H1 (cell line): ENCODE measurements at regions not wholly inside any gene's neighbourhood (a gene's known extent, or its start where the extent isn't known, plus 50 kb on each side); places are given as distances from the start of the nearest gene placed in this dataset.

Experiments used
- GABPA ChIP-seq: IDR thresholded peaks from 2 replicates; pipeline ENCODE4 v1.6.1; 2011; ENCODE audit warnings: mild to moderate bottlenecking, low read length, moderate library complexity, borderline replicate concordance; ENCODE audit not compliant: insufficient read depth
- RFX5 ChIP-seq: IDR thresholded peaks from 2 replicates; pipeline ENCODE4 v1.6.1; 2011; ENCODE audit warnings: low read depth, low read length, improper control_type of control experiment, borderline replicate concordance
- SIX5 ChIP-seq: IDR thresholded peaks from 2 replicates; pipeline ENCODE4 v1.6.1; 2011; ENCODE audit warnings: mild to moderate bottlenecking, low read depth, low read length
- TCF12 ChIP-seq: IDR thresholded peaks from 2 replicates; pipeline ENCODE4 v1.6.1; 2011; ENCODE audit warnings: low read depth, mild to moderate bottlenecking, low read length
- TF ChIP-seq, protein P1 (sequence below): fragments of 300-600 bp; sonication (generic); IDR thresholded peaks from 2 replicates; pipeline ENCODE4 v1.7.1; 2012; ENCODE audit warnings: low read length, moderate library complexity, mild to moderate bottlenecking, inconsistent platforms; ENCODE audit not compliant: insufficient replicate concordance

GRCh38 chr1:199176713-199177112, 537.9 kb downstream of the PTPRC start (continued):
- TF ChIP-seq GABPA (no peak), TCF12 (no peak), RFX5 (no peak), SIX5 (no peak)
- TF ChIP-seq, protein P1, sequence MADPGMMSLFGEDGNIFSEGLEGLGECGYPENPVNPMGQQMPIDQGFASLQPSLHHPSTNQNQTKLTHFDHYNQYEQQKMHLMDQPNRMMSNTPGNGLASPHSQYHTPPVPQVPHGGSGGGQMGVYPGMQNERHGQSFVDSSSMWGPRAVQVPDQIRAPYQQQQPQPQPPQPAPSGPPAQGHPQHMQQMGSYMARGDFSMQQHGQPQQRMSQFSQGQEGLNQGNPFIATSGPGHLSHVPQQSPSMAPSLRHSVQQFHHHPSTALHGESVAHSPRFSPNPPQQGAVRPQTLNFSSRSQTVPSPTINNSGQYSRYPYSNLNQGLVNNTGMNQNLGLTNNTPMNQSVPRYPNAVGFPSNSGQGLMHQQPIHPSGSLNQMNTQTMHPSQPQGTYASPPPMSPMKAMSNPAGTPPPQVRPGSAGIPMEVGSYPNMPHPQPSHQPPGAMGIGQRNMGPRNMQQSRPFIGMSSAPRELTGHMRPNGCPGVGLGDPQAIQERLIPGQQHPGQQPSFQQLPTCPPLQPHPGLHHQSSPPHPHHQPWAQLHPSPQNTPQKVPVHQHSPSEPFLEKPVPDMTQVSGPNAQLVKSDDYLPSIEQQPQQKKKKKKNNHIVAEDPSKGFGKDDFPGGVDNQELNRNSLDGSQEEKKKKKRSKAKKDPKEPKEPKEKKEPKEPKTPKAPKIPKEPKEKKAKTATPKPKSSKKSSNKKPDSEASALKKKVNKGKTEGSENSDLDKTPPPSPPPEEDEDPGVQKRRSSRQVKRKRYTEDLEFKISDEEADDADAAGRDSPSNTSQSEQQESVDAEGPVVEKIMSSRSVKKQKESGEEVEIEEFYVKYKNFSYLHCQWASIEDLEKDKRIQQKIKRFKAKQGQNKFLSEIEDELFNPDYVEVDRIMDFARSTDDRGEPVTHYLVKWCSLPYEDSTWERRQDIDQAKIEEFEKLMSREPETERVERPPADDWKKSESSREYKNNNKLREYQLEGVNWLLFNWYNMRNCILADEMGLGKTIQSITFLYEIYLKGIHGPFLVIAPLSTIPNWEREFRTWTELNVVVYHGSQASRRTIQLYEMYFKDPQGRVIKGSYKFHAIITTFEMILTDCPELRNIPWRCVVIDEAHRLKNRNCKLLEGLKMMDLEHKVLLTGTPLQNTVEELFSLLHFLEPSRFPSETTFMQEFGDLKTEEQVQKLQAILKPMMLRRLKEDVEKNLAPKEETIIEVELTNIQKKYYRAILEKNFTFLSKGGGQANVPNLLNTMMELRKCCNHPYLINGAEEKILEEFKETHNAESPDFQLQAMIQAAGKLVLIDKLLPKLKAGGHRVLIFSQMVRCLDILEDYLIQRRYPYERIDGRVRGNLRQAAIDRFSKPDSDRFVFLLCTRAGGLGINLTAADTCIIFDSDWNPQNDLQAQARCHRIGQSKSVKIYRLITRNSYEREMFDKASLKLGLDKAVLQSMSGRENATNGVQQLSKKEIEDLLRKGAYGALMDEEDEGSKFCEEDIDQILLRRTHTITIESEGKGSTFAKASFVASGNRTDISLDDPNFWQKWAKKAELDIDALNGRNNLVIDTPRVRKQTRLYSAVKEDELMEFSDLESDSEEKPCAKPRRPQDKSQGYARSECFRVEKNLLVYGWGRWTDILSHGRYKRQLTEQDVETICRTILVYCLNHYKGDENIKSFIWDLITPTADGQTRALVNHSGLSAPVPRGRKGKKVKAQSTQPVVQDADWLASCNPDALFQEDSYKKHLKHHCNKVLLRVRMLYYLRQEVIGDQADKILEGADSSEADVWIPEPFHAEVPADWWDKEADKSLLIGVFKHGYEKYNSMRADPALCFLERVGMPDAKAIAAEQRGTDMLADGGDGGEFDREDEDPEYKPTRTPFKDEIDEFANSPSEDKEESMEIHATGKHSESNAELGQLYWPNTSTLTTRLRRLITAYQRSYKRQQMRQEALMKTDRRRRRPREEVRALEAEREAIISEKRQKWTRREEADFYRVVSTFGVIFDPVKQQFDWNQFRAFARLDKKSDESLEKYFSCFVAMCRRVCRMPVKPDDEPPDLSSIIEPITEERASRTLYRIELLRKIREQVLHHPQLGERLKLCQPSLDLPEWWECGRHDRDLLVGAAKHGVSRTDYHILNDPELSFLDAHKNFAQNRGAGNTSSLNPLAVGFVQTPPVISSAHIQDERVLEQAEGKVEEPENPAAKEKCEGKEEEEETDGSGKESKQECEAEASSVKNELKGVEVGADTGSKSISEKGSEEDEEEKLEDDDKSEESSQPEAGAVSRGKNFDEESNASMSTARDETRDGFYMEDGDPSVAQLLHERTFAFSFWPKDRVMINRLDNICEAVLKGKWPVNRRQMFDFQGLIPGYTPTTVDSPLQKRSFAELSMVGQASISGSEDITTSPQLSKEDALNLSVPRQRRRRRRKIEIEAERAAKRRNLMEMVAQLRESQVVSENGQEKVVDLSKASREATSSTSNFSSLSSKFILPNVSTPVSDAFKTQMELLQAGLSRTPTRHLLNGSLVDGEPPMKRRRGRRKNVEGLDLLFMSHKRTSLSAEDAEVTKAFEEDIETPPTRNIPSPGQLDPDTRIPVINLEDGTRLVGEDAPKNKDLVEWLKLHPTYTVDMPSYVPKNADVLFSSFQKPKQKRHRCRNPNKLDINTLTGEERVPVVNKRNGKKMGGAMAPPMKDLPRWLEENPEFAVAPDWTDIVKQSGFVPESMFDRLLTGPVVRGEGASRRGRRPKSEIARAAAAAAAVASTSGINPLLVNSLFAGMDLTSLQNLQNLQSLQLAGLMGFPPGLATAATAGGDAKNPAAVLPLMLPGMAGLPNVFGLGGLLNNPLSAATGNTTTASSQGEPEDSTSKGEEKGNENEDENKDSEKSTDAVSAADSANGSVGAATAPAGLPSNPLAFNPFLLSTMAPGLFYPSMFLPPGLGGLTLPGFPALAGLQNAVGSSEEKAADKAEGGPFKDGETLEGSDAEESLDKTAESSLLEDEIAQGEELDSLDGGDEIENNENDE, result no peak
